ENCODE measurements at regions not wholly inside any gene's neighbourhood (a gene's known extent, or its start where the extent isn't known, plus 50 kb on each side); places are given as distances from the start of the nearest gene placed in this dataset.

GRCh38 chr6:22656706-22657351 lies 87.5 kb downstream of the HDGFL1 start:
- Histone ChIP-seq H3K4me1 (replicated peaks in 1 of 2) (peaks cover 4 to 7% of the 10 kb centered on the region in 2 donors), H3K4me3 (no peak overlapping the region), H3K27ac (no peak overlapping the region)
- WGBS, 10 experiments: 39 to 100% (median 79%) methylated on average over 2 to 3 of the region's 3 CpGs; no CpG with 5 or more reads in 1 of the 10 experiments
- in situ Hi-C loops (cut with MboI; ENCODE audit: low pct_unique_long_range_greater_than_20kb in 2 of 9, low sequenced_read_pairs in 9 of 9, unreplicated experiment in 9 of 9): no loop called here
- no peak for ATAC-seq (replicated peaks in 6 of 8)

GRCh38 chr6:22657352-22657980 lies 88.1 kb downstream of the HDGFL1 start:
- Histone ChIP-seq H3K4me3 (no peak overlapping the region), H3K4me1 (replicated peaks in 1 of 2) (peaks cover 4 to 7% of the 10 kb centered on the region in 2 donors), H3K27ac (no peak overlapping the region)
- ATAC-seq (replicated peaks in 6 of 8): peak in 3 of 8 experiments; percentile 59 to 94 (median 66)
- WGBS, 10 experiments: 0 to 100% (median 55%) methylated on average over 1 of the region's 1 CpG; no CpG with 5 or more reads in 4 of the 10 experiments
- in situ Hi-C loops (cut with MboI; ENCODE audit: low pct_unique_long_range_greater_than_20kb in 2 of 9, low sequenced_read_pairs in 9 of 9, unreplicated experiment in 9 of 9): no loop called here

DNA sequence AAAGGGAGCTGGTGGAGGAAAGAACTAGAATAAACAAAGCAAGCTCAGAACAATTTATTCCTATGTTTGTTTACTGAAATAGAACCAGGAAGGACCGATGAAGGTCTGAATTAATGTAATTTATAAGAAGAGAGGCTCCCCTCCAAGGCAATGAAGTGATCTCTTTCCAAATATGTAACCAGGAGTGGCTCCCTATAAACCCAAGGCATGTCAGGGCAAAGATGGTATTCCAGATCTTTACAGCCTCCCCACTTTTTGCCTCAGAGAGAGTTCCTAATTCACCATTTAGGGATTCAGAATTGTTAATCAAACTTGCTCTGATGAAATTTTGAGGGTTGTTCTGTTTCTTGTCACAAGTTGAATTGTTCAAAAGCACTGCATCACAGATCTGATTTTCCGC lies 88.8 kb downstream of the HDGFL1 start:
- H3K27ac ChIP-seq: no peak overlapping the region
- peaks cover 4 to 7% of the 10 kb centered on the region in 2 donors for H3K4me1 ChIP-seq (replicated peaks in 1 of 2)
- in situ Hi-C loops (cut with MboI; ENCODE audit: low pct_unique_long_range_greater_than_20kb in 2 of 9, low sequenced_read_pairs in 9 of 9, unreplicated experiment in 9 of 9): no loop called here
- peak in 1 of 8 experiments; percentile 34 for ATAC-seq (replicated peaks in 6 of 8)
- 47 to 100% (median 93%) methylated on average over 1 to 2 of the region's 2 CpGs for WGBS, 10 experiments
- H3K4me3 ChIP-seq: no peak overlapping the region

DNA sequence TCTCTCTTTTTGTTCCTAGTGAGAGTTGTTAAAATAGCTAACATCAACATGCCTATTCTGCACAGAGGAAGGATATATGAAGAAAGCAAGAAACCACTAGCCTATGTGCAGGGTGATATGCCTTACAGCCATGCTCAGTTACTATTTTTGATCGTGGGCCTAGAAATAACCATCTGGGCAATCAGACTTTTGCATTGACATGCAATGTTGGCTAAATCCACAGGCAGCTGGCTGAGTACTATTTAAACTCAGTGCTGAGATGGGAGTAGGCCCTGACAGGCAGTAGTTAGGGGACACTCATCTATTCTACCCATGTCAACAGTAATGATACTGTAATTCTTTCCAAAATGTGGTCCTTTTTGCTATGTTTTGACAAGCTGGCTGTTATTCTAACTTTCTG lies 89.6 kb downstream of the HDGFL1 start:
- in situ Hi-C loops (cut with MboI; ENCODE audit: low pct_unique_long_range_greater_than_20kb in 2 of 9, low sequenced_read_pairs in 9 of 9, unreplicated experiment in 9 of 9): no loop called here
- peak in 2 of 8 experiments; percentile 54 to 76 for ATAC-seq (replicated peaks in 6 of 8)
- H3K4me1 ChIP-seq (replicated peaks in 1 of 2): peaks cover 4 to 7% of the 10 kb centered on the region in 2 donors
- no peak overlapping the region for H3K27ac ChIP-seq
- 0 to 83% (median 33%) methylated on average over 1 of the region's 1 CpG; no CpG with 5 or more reads in 3 of the 10 experiments for WGBS, 10 experiments
- no peak overlapping the region for H3K4me3 ChIP-seq

DNA sequence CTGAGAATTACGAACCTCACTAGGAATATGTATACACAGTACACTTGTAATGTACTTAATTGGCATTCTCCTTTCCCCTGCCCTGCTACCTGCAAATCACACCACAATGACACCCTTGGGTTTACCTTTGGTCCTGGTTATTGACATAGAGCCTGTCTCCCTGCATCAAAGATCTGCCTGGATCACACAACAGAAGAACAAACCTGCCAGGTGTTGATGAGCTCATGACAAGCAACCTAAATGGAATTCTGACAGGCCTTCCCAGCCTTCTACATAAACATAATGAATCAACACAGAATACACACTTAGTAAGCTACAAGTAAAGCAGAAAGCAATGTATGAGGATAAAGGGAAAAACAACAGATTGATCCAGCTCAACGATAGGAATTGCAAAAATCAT lies 95.6 kb downstream of the HDGFL1 start:
- 0 to 100% (median 93%) methylated on average over 1 to 2 of the region's 2 CpGs; no CpG with 5 or more reads in 2 of the 10 experiments for WGBS, 10 experiments
- in situ Hi-C loops (cut with MboI; ENCODE audit: low pct_unique_long_range_greater_than_20kb in 2 of 9, low sequenced_read_pairs in 9 of 9, unreplicated experiment in 9 of 9): no loop called here
- no peak for ATAC-seq (replicated peaks in 6 of 8)

GRCh38 chr6:22666021-22666420 lies 96.7 kb downstream of the HDGFL1 start:
- no peak for ATAC-seq (replicated peaks in 6 of 8)
- Histone ChIP-seq H3K4me3 (no peak overlapping the region), H3K4me1 (replicated peaks in 1 of 2) (peaks cover 0 to 3% of the 10 kb centered on the region in 2 donors), H3K27ac (no peak overlapping the region)
- in situ Hi-C loops (cut with MboI; ENCODE audit: low pct_unique_long_range_greater_than_20kb in 2 of 9, low sequenced_read_pairs in 9 of 9, unreplicated experiment in 9 of 9): no loop called here
- 11 to 100% (median 58%) methylated on average over 1 of the region's 1 CpG; no CpG with 5 or more reads in 4 of the 10 experiments for WGBS, 10 experiments

More for the DNA sequence above, 95.6 kb downstream of the HDGFL1 start:
- Histone ChIP-seq H3K4me3 (no peak overlapping the region), H3K4me1 (replicated peaks in 1 of 2) (peaks cover 0 to 3% of the 10 kb centered on the region in 2 donors), H3K27ac (no peak overlapping the region)

GRCh38 chr6:22666586-22666985 lies 97.2 kb downstream of the HDGFL1 start:
- H3K4me1 ChIP-seq (replicated peaks in 1 of 2): peaks cover 0 to 3% of the 10 kb centered on the region in 2 donors
- ATAC-seq (replicated peaks in 6 of 8): no peak
- 0 to 95% (median 78%) methylated on average over 1 to 2 of the region's 2 CpGs; no CpG with 5 or more reads in 2 of the 10 experiments for WGBS, 10 experiments
- H3K27ac ChIP-seq: no peak overlapping the region
- in situ Hi-C loops (cut with MboI; ENCODE audit: low pct_unique_long_range_greater_than_20kb in 2 of 9, low sequenced_read_pairs in 9 of 9, unreplicated experiment in 9 of 9): no loop called here
- H3K4me3 ChIP-seq: no peak overlapping the region

DNA sequence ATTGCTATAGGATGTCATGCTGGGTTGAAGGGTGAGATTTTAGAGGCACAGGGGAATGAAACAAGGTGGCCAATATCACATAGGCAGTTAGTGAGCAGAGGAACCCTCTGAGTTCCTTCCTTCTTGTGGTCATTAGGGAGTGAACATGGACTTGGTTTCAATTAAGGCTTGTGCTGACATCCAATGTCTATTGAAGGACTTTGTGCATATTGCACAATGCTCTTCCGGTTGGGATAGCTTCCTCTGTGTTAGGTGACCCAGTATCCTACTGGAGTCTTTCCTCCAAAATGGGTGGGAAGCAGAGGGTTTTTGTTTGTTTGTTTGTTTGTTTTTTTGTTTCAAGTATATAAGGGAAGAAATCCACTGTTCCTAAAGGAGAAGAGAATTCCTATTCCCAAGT lies 98.5 kb downstream of the HDGFL1 start:
- H3K27ac ChIP-seq: no peak overlapping the region
- 0 to 100% (median 75%) methylated on average over 1 of the region's 1 CpG; no CpG with 5 or more reads in 4 of the 10 experiments for WGBS, 10 experiments
- H3K4me3 ChIP-seq: no peak overlapping the region
- ATAC-seq (replicated peaks in 6 of 8): no peak
- in situ Hi-C loops (cut with MboI; ENCODE audit: low pct_unique_long_range_greater_than_20kb in 2 of 9, low sequenced_read_pairs in 9 of 9, unreplicated experiment in 9 of 9): no loop called here
- peaks cover 0 to 3% of the 10 kb centered on the region in 2 donors for H3K4me1 ChIP-seq (replicated peaks in 1 of 2)

GRCh38 chr6:22668307-22668706 lies 98.9 kb downstream of the HDGFL1 start:
- H3K4me1 ChIP-seq (replicated peaks in 1 of 2): peaks cover 0 to 3% of the 10 kb centered on the region in 2 donors
- H3K27ac ChIP-seq: no peak overlapping the region
- ATAC-seq (replicated peaks in 6 of 8): no peak
- no peak overlapping the region for H3K4me3 ChIP-seq
- 0 to 97% (median 63%) methylated on average over 1 to 3 of the region's 3 CpGs; no CpG with 5 or more reads in 3 of the 10 experiments for WGBS, 10 experiments
- in situ Hi-C loops (cut with MboI; ENCODE audit: low pct_unique_long_range_greater_than_20kb in 2 of 9, low sequenced_read_pairs in 9 of 9, unreplicated experiment in 9 of 9): no loop called here

GRCh38 chr6:22668717-22669116 lies 99.4 kb downstream of the HDGFL1 start:
- 34 to 100% (median 92%) methylated on average over 1 to 2 of the region's 3 CpGs; no CpG with 5 or more reads in 5 of the 10 experiments for WGBS, 10 experiments
- no peak overlapping the region for H3K4me3 ChIP-seq
- in situ Hi-C loops (cut with MboI; ENCODE audit: low pct_unique_long_range_greater_than_20kb in 2 of 9, low sequenced_read_pairs in 9 of 9, unreplicated experiment in 9 of 9): no loop called here
- no peak overlapping the region for H3K27ac ChIP-seq
- peaks cover 0 to 3% of the 10 kb centered on the region in 2 donors for H3K4me1 ChIP-seq (replicated peaks in 1 of 2)
- ATAC-seq (replicated peaks in 6 of 8): no peak

DNA sequence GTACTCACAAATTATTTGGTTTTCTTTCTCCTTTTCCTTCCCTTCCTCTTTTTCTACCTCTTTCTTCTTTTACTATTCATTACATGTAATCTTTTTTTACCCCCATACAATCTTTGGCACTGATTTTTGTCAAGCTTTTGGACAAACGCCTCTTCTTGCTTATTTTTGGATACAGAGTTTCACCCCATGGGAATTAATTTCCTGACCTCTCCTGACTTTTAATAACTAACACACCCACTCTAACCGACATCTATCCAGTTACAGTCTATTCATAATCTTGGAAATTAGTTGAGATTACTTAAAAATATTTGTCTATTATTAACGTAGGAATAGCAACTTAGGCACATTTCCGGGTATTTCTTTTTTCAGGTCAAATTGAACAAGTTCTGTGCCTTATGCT lies 101.2 kb downstream of the HDGFL1 start:
- H3K27ac ChIP-seq: no peak overlapping the region
- no peak overlapping the region for H3K4me3 ChIP-seq
- in situ Hi-C loops (cut with MboI; ENCODE audit: low pct_unique_long_range_greater_than_20kb in 2 of 9, low sequenced_read_pairs in 9 of 9, unreplicated experiment in 9 of 9): no loop called here
- ATAC-seq (replicated peaks in 6 of 8): no peak
- 5 to 100% (median 88%) methylated on average over 1 to 4 of the region's 4 CpGs for WGBS, 10 experiments
- no peaks in the 10 kb centered on the region for H3K4me1 ChIP-seq (replicated peaks in 1 of 2)

DNA sequence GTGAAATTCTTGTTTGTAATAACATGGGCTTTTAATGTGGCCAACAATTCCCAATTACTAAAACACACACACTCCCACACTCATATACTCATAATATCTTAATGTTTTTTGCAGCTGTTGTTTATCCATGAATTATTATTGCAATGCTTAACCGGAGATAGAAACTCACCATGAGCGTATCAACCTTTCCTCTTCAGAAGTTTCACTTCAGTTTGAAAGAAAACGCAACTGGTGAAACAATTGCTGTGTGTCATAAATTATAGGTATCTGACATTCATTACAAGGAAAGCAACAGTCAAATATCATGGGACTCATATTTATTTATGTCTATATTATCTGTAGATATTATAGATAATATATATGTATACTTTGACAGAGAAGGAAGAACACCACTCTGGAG lies 104.1 kb downstream of the HDGFL1 start:
- in situ Hi-C loops (cut with MboI; ENCODE audit: low pct_unique_long_range_greater_than_20kb in 2 of 9, low sequenced_read_pairs in 9 of 9, unreplicated experiment in 9 of 9): no loop called here
- Histone ChIP-seq H3K4me1 (replicated peaks in 1 of 2) (no peaks in the 10 kb centered on the region), H3K27ac (no peak overlapping the region), H3K4me3 (no peak overlapping the region)
- no peak for ATAC-seq (replicated peaks in 6 of 8)
- 25 to 100% (median 94%) methylated on average over 2 to 3 of the region's 3 CpGs; no CpG with 5 or more reads in 3 of the 10 experiments for WGBS, 10 experiments

DNA sequence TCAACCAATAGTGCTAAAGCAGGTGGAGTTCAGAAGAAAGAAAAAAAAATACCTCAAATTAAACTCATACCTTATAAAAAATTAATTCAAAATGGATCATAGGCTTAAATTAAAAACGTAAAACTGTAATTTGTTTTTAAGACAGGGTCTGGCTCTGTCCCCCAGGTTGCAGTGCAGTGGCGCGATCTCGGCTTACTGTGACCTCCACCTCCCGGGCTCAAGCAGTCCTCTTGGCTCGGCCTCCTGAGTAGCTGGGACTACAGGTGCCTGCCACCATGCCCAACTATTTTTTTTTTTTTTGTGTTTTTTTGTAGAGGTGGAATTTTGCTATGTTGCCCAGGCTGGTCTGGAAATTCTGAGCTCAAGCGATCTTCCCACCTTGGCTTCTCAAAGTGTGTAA lies 111.6 kb downstream of the HDGFL1 start:
- ATAC-seq (replicated peaks in 6 of 8): no peak
- no peaks in the 10 kb centered on the region for H3K4me1 ChIP-seq (replicated peaks in 1 of 2)
- in situ Hi-C loops (cut with MboI; ENCODE audit: low pct_unique_long_range_greater_than_20kb in 2 of 9, low sequenced_read_pairs in 9 of 9, unreplicated experiment in 9 of 9): no loop called here
- H3K4me3 ChIP-seq: no peak overlapping the region
- no peak overlapping the region for H3K27ac ChIP-seq
- 33 to 100% (median 90%) methylated on average over 1 to 7 of the region's 7 CpGs for WGBS, 10 experiments

All from motor neuron (in vitro differentiated cells).